ENCODE measurements at regions not wholly inside any gene's neighbourhood (a gene's known extent, or its start where the extent isn't known, plus 50 kb on each side); places are given as distances from the start of the nearest gene placed in this dataset.

GRCh38 chr1:191558379-191558778 lies 599.9 kb upstream of the RGS18 start:
- no peak overlapping the region for H3K27ac ChIP-seq (ENCODE audit: insufficient read length, low read depth, low read length)
- H2BK20ac ChIP-seq (ENCODE audit: low read depth, low read length, poor library complexity, severe bottlenecking) = no peak overlapping the region
- no peaks in the 10 kb centered on the region for H3K27me3 ChIP-seq (ENCODE audit: insufficient read depth, low read length)
- H3K36me3 Mint-ChIP-seq (ENCODE audit: insufficient read depth in 1 of 3, low read depth in 3 of 3) = no peaks in the 10 kb centered on the region
- no peak overlapping the region for H3K4ac ChIP-seq (ENCODE audit: low read depth, low read length)
- H4K8ac ChIP-seq (replicated peaks; ENCODE audit: insufficient read length, low read depth, low read length) = no peak overlapping the region
- no peaks in the 10 kb centered on the region for H3K79me2 ChIP-seq (ENCODE audit: insufficient read depth, low read length)
- H2BK12ac ChIP-seq (ENCODE audit: insufficient read length, low read depth, low read length) = no peak overlapping the region
- no peak overlapping the region for H3K18ac ChIP-seq (ENCODE audit: insufficient read length, low read depth, low read length)
- H2BK5ac ChIP-seq (ENCODE audit: insufficient read length, low read length) = no peak overlapping the region
- no peak overlapping the region for H2BK120ac ChIP-seq (ENCODE audit: low read depth, low read length, poor library complexity, severe bottlenecking)
- H3K56ac ChIP-seq (ENCODE audit: insufficient read length, low read depth, low read length) = no peak overlapping the region
- no peak overlapping the region for H2AK5ac ChIP-seq (ENCODE audit: insufficient read length, low read length)
- no peak for TF ChIP-seq CTCF (conservative IDR thresholded peaks at IDR 0.05)
- H4K91ac ChIP-seq (ENCODE audit: insufficient read length, low read depth, low read length) = no peak overlapping the region
- H3K27me3 Mint-ChIP-seq (ENCODE audit: low read depth) = no peaks in the 10 kb centered on the region
- no peaks in the 10 kb centered on the region for H4K20me1 ChIP-seq (ENCODE audit: control insufficient read depth, insufficient read depth, insufficient read length)
- no peak overlapping the region for H2AFZ ChIP-seq (ENCODE audit: low read length)
- no CpG with 5 or more reads among the region's 2 CpGs for WGBS (ENCODE audit: extremely low coverage, insufficient read length, low lambda C conversion rate)
- no peaks in the 10 kb centered on the region for H3K9me3 Mint-ChIP-seq
- no peak overlapping the region for H3T11ph ChIP-seq (ENCODE audit: low read length)
- no peak overlapping the region for H3K27ac Mint-ChIP-seq
- H3K14ac ChIP-seq (ENCODE audit: insufficient read depth, low read length) = no peak overlapping the region
- no peak overlapping the region for H3K23ac ChIP-seq (ENCODE audit: insufficient read length, low read depth, low read length)
- no peak overlapping the region for H3K4me2 ChIP-seq (ENCODE audit: insufficient read depth, insufficient read length, low read length)
- no peak overlapping the region for H4K5ac ChIP-seq (ENCODE audit: insufficient read length, low read depth, low read length)
- H3K9me3 ChIP-seq (ENCODE audit: control insufficient read depth, low read depth, low read length) = no peaks in the 10 kb centered on the region
- no peak overlapping the region for H3K4me3 Mint-ChIP-seq
- no peaks in the 10 kb centered on the region for H3K4me1 ChIP-seq (ENCODE audit: insufficient read depth, low read length)
- no peak for DNase-seq
- H3K79me1 ChIP-seq (ENCODE audit: insufficient read depth, low read depth, low read length, poor library complexity, severe bottlenecking) = no peaks in the 10 kb centered on the region
- H3K9ac ChIP-seq (ENCODE audit: extremely low read depth, insufficient read length, low read length) = no peak overlapping the region
- no peaks in the 10 kb centered on the region for H3K4me1 Mint-ChIP-seq
- H2BK15ac ChIP-seq (ENCODE audit: low read depth, low read length) = no peak overlapping the region
- no peaks in the 10 kb centered on the region for H3K23me2 ChIP-seq (ENCODE audit: insufficient read length, low read depth, low read length, poor library complexity, severe bottlenecking)
